Calu3 (cell line): ENCODE measurements at regions not wholly inside any gene's neighbourhood (a gene's known extent, or its start where the extent isn't known, plus 50 kb on each side); places are given as distances from the start of the nearest gene placed in this dataset.

Experiments used
- BruUV-seq: library from RNA; stranded (reverse); fragments of 400-500 nt; replicated peaks from 2 replicates; lab custom pipeline; 2021; lab: Mats Ljungman, UMichigan
- CTCF ChIA-PET: fragments of 300-600 bp; sonication (Branson Sonifier 250); formaldehyde crosslinking; loops from one replicate; lab custom pipeline; 2022; ENCODE audit warnings: antibody characterized with exemption; lab: Charles Lee
- DNase-seq: peaks from one replicate; pipeline ENCODE4 v3.0.0; 2022
- H3K27ac Mint-ChIP-seq: one replicate; pipeline ENCODE4 v1.8.0; 2022; ENCODE audit warnings: mixed read lengths; ENCODE audit not compliant: unreplicated experiment
- H3K27me3 Mint-ChIP-seq: one replicate; pipeline ENCODE4 v1.8.0; 2022; ENCODE audit warnings: mixed read lengths; ENCODE audit not compliant: unreplicated experiment
- H3K36me3 Mint-ChIP-seq: one replicate; pipeline ENCODE4 v1.8.0; 2022; ENCODE audit warnings: mild to moderate bottlenecking, moderate library complexity, mixed read lengths; ENCODE audit not compliant: insufficient read depth, unreplicated experiment
- H3K4me1 Mint-ChIP-seq: one replicate; pipeline ENCODE4 v1.8.0; 2022; ENCODE audit warnings: mild to moderate bottlenecking, low read depth, mixed read lengths; ENCODE audit not compliant: unreplicated experiment
- H3K4me3 Mint-ChIP-seq: one replicate; pipeline ENCODE4 v1.8.0; 2022; ENCODE audit warnings: mild to moderate bottlenecking, low read depth, moderate library complexity, mixed read lengths; ENCODE audit not compliant: unreplicated experiment
- H3K9me3 Mint-ChIP-seq: one replicate; pipeline ENCODE4 v1.8.0; 2022; ENCODE audit warnings: low read depth, mixed read lengths; ENCODE audit not compliant: unreplicated experiment
- intact Hi-C: fragments of 100-400 bp; cut with micrococcal nuclease; formaldehyde crosslinking; loops from one replicate; pipeline ENCODE4 v1.10.0; 2022; ENCODE audit not compliant: unreplicated experiment
- TF ChIP-seq, protein P1 (sequence below): fragments of 200-600 bp; IDR thresholded peaks from one replicate; pipeline ENCODE4 v1.8.0; 2022; ENCODE audit warnings: antibody characterized with exemption; ENCODE audit not compliant: unreplicated experiment

- Mint-ChIP-seq H3K27ac (peak overlapping the region; percentile 3), H3K36me3 (no peaks in the 10 kb centered on the region), H3K9me3 (peaks cover 2% of the 10 kb centered on the region), H3K27me3 (no peaks in the 10 kb centered on the region), H3K4me1 (peaks cover 42% of the 10 kb centered on the region), H3K4me3 (peak overlapping the region; percentile 4)
- TF ChIP-seq, protein P1, sequence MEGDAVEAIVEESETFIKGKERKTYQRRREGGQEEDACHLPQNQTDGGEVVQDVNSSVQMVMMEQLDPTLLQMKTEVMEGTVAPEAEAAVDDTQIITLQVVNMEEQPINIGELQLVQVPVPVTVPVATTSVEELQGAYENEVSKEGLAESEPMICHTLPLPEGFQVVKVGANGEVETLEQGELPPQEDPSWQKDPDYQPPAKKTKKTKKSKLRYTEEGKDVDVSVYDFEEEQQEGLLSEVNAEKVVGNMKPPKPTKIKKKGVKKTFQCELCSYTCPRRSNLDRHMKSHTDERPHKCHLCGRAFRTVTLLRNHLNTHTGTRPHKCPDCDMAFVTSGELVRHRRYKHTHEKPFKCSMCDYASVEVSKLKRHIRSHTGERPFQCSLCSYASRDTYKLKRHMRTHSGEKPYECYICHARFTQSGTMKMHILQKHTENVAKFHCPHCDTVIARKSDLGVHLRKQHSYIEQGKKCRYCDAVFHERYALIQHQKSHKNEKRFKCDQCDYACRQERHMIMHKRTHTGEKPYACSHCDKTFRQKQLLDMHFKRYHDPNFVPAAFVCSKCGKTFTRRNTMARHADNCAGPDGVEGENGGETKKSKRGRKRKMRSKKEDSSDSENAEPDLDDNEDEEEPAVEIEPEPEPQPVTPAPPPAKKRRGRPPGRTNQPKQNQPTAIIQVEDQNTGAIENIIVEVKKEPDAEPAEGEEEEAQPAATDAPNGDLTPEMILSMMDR = no peak
- no TSS peak for BruUV-seq
- peak; percentile 58 for DNase-seq
- intact Hi-C loops = loop anchor here (1.0 kb wide), 1 partner anchor 276 kb away; no protein-coding TSS in a partner anchor
- CTCF ChIA-PET = no interaction called here
Measured at GRCh38 chr2:142323206-142323605, 192.4 kb upstream of the LRP1B start.

- peaks cover 42% of the 10 kb centered on the region for H3K4me1 Mint-ChIP-seq
- no peak for DNase-seq
- H3K27ac Mint-ChIP-seq = no peak overlapping the region
- CTCF ChIA-PET = interaction anchor here (0.5 kb wide), 1 partner anchor 155 kb away, joined by 6 read pairs; no protein-coding TSS in a partner anchor
- no peaks in the 10 kb centered on the region for H3K36me3 Mint-ChIP-seq
- BruUV-seq = no TSS peak
- TF ChIP-seq, protein P1 = no peak
- H3K4me3 Mint-ChIP-seq = no peak overlapping the region
- H3K27me3 Mint-ChIP-seq = no peaks in the 10 kb centered on the region
- intact Hi-C loops = no loop called here
- H3K9me3 Mint-ChIP-seq = peaks cover 2% of the 10 kb centered on the region
Measured at GRCh38 chr2:142321706-142322280, 191.0 kb upstream of the LRP1B start.

- Mint-ChIP-seq H3K9me3 (peaks cover 2% of the 10 kb centered on the region), H3K4me1 (peaks cover 49% of the 10 kb centered on the region), H3K27me3 (no peaks in the 10 kb centered on the region), H3K36me3 (no peaks in the 10 kb centered on the region), H3K4me3 (no peak overlapping the region), H3K27ac (no peak overlapping the region)
- CTCF ChIA-PET = no interaction called here
- TF ChIP-seq, protein P1 = no peak
- BruUV-seq = no TSS peak
- intact Hi-C loops = no loop called here
- DNase-seq = no peak
Measured at GRCh38 chr2:142320067-142320466, 189.3 kb upstream of the LRP1B start.

DNA sequence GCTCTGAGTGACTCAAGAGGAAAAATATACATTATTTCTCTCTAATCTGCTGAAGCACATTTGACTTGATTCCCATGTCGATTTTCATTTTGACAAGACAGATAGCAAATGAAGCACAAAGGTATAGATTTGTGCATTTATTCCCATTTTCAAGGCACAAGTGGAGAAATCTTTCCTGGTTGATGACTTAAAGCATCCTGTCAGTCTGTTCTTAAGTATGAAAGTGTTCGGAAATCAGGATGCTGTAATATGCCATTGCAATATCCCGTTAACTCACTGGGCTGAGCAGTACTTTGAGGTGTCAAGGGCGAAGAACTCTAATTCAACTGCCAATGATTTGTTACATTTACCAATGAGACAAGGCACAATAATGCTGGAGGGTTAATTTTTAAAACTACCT, 185.2 kb upstream of the LRP1B start:
- intact Hi-C loops = no loop called here
- no TSS peak for BruUV-seq
- no peak for DNase-seq
- no peaks in the 10 kb centered on the region for H3K36me3 Mint-ChIP-seq
- CTCF ChIA-PET = no interaction called here
- H3K4me1 Mint-ChIP-seq = peaks cover 13% of the 10 kb centered on the region
- TF ChIP-seq, protein P1 = no peak
- peaks cover 2% of the 10 kb centered on the region for H3K9me3 Mint-ChIP-seq
- H3K27ac Mint-ChIP-seq = no peak overlapping the region
- no peak overlapping the region for H3K4me3 Mint-ChIP-seq
- H3K27me3 Mint-ChIP-seq = no peaks in the 10 kb centered on the region
